Stimulated activated CD8-positive, alpha-beta memory T cell treated with anti-CD3 and anti-CD28 coated beads, Interleukin-12 subunit alpha, Interleukin-12 subunit beta, amount 100 ng/mL, for 1 hour (primary cell): ENCODE measurements at regions not wholly inside any gene's neighbourhood (a gene's known extent, or its start where the extent isn't known, plus 50 kb on each side); places are given as distances from the start of the nearest gene placed in this dataset.

Experiments used
- DNase-seq: peaks from one replicate; pipeline ENCODE4 v3.0.0-alpha.2; 2020; ENCODE audit warnings: low read depth

DNA sequence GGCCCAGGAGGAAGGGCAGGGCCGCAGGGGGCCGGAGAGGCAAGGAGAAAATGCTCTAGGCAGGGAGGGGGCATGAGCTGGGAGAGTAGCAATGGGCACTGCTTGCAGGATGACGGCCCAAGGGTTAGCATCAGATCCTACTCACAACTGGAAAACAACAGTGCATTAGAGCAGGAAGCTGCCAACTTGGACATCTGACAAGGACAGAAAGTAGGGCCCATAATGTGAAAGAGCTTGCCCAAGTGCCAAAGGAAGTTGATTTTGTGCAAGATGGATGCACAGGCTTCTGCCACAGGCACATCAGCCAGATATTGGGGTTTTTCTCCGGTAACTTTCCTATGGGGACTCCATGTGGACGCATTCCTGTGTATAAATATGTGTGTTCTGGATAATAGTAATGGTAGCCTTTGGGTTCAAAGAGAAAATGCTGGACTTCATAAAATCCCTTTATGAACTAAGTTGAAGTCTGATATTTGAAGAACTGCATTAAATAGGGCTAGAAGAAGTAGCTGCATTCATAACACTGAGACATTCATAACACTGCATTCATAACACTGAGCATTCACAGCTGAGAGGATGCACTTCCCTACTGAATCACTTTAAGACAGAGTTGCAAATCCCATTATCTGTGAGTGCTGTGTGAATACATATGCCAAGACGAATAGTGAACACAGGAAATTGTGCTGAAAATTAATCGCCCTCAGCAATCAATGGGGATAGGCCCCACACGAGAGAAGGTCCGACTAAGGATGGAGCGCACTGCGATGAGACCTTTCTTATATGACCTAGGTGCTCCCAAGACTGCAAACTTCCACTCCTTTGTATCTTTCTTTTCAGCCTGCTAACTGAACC, 235.6 kb upstream of the PRDM1 start:
- no peak for DNase-seq

DNA sequence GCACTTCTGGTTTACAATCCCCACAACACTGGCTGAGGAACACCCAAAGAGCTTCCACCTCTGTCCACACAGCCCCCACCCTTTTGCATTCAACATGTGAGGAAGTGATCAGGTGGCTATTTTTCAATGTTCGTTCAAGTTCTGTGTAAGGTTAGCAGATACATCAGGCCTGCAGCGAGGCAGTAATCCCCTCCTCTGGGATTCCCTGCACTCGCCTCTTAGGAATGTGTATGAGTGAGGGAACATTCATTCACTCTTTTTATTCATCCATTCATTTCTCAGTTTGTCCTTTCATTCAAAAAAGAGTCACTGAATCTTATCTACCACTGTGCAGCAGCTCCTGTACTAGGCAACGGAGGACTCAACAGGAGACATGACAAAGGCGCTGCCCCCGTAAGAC, 236.4 kb upstream of the PRDM1 start:
- DNase-seq, result no peak

DNA sequence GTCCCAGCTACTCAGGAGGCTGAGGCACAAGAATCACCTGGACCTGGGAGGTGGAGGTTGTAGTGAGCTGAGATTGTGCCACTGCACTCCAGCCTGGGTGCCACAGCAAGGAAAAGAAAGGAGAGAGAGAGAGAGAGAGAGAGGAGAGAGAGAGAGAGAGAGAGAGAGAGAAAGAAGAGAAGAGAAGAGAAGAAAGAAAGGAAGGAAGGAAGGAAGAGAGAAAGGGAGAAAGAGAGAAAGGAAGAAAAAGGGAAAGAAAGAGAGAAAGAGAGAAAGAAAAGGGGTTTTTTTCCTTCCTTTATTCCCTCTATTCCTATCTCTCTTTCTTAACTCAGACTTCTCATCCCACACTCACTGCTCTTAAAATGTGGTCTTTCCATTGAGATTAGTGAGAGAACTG, 238.7 kb upstream of the PRDM1 start:
- no peak for DNase-seq

DNA sequence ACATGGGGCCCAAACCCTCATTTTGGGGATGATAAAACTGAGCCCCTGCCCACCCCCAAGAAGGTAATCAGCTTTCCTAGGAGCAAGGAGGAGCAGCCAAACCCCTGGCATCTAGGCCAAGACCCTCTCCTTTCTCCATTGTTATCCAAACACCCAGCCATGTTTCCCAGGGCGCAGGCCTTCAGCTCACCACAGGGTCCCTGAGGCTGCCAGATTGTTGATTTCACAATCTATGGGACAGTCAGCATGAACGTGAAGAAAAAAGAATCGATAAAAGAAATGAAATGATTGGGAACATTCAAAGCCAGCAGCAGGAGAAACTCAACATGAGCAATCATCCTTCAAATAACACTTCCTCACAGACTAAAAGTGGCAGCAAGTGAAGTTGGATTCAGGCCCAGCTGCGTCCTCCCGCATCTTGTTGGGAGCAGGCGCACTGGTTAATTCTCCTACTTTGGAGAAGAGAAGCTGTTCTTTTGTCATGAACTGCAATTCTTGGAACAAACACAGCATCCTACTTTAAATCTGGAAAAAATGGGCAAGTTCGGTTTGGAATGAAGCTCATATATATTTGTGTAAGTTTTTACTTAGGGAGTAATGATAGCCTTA, 241.8 kb upstream of the PRDM1 start:
- no peak for DNase-seq

DNA sequence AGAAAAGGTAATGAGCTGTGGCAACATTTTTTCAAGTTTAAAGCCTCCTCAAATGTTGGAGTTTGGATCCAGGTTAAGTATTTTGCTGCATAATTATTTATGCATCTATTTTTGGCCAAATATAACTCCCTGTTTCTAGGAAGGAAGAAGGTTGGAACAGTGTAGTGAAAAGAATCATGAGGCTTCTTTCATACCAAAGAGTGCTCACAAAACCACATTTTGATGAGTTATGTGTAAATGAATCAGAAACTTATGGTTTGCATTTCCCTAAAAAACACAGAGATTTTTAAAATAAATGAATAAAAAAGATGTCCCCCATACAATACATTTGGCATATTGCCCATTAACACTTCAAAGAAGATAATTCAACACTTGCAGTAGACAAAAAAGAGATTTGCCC, 246.9 kb upstream of the PRDM1 start:
- no peak for DNase-seq

DNA sequence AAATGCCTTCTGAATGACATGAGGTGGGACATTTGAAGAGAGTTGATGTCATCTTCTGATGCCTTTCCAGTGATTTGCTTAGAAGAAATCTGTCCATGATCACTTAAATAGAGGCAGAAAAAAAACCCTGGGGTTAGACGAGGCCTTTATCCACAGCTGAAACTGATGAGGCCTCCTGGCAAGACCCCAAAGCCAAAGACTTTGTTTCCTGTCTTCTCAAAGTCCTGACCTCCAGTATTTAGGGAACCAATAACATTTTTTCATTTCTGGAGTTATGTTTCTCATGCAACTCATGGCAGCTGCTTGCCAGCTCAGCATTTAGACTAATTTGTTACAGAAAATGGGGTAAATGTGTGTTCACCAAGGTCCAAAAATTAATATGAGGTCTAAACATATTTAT, 248.0 kb upstream of the PRDM1 start:
- DNase-seq, result no peak

DNA sequence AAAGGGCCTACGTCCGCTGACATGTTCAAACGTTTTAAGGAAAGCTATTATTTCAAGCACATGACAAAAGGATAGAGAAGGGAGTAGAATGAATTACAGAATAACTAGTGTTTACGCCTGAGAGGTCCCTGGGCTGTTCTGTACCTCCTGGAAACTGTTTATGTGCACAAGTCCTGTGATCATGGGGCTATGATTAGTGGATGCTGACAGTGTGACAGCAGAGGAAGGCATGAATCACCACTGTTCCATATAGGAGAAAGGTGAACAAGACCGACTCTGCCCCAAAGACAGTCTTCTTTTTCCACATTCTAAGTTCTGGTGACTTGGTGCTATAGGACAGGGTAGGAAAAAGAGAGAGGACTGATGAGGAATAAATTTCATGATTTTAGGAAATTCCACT, 249.2 kb upstream of the PRDM1 start:
- no peak for DNase-seq

DNA sequence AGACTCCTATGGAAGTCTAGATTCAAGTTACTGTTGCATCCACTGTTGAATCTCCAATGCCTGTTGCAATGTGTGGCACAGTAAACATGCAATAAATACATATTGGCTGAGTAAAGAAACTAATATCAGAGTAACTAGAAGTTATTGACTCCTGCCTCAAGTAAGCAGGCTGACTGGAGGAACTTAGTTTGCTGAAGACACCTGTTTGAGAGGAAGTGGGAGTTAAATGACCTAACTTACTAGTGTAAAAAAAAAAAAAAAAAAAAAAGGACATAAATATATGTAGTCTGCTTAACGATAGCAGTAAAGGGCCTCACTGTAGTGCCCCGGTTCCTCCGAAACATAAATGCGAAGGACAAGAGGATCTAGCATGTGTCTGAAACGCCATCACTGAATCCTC, 249.8 kb upstream of the PRDM1 start:
- DNase-seq, result no peak

DNA sequence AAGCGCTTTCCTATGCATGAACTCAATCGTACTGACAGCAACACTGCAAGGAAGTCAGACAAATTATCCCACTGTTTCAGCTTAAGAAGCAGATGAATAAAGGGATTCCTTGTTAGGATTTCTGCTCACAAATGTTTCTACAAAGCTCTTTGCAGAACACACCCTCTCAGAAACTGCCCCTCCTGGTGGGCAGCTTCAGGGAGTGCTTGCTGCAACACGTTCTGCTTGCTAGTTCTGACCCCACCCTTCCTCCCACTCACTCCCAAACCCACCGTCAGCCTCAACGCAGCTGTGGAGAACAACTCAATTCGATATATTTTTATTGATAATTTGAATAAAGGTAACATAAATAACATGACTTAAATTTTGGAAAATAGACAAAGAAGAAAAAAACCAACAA, 250.8 kb upstream of the PRDM1 start:
- no peak for DNase-seq

DNA sequence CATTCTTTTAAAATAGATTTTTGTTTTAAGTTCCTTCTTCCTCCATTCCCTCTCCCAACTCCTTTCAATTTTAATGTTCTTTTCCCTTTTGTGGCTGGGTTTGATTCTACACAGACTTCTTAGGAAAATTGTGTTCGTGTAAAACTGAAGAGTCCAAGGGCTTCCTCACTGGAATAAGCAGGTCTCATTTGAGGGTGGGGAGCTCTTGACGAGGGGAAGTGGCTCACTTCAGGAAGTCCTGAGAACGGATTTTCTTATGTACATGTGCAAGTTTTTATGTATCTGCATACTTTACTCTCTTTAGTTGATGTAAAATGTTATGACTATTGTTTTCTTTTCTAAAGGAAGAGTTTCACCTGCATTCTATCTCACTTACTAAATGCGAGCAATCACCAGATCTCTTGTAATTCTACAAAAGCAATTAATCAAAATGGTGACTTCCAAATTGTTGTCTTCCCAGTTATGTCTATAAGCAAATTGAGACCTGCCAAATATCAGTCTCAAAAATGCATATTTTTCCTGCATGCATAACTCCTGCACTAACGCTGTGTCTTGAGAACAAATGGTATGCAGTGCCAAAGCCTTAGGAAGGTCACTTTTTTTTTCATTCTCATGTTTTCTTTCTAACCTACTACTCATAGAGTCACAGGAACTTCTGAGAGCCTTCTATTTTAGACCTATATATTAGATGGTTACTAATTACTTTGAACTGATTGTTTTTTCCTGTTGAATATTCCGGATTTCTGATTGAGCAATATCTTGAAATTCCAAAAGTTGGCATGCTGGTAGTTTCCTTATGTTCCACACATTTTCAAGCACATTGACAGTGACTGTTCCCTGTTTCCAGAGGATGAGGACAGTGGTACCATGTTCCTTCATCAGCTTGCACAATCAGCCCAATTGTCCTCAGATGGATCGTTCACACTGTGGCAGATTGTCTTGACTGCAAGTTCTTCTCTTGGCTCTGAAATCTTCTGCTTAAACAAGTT, 251.9 kb upstream of the PRDM1 start:
- DNase-seq, result no peak

DNA sequence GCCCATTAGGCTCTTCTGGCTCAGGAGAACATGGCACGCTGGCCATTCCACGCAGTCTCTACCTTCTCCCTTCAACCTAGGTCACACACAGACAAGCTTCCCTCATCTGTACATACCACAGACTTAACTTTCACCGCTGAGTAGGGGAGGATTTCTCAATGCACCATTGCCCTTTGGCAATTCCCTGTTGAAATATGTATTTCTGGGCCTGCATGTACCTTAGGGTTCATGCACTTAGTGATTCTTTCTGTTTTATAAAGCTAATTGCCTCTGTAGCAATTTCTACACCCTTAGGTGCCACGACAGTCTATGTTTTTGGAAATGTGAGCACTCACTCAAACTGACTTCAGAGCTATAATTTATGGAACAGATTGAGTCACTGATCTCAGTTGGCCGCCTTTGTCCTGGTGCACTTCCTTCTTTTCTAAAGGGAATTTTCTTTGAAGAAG, 253.8 kb upstream of the PRDM1 start:
- no peak for DNase-seq

DNA sequence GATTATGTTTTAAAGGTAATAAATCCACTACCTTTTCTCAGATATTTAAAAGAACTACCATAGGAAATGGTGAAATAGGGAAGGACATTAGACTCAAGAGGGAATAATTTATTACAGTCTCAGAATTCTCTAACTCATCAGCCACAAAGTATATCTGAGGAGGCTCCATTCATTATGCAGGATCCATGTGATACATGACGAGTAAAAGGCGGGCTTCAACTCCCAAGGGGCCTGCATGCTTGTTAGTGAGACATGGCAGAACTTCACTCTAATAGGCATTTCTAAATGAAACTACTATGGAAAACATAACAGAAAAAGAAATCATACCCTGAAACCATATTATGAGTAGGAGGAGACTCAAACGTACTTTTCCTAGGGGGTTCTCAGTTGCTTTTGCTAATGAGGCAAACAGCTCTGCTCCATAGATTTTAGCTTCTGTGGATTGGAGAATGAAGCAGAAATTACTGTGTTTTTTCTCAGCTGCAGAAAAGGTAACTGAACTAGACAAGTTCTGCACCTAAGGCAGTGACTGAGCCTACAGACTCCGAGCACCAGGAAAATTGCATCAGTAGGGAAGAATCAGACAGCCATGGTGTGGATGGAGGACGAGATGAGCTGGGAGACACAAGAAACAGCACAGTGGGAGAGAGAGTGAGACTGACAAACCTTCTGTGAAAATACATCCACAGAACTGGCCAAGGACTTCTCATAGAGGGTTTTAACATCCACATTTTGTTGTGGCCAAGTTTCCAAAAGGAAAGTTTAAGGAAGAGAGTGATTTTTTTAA, 254.6 kb upstream of the PRDM1 start:
- no peak for DNase-seq

DNA sequence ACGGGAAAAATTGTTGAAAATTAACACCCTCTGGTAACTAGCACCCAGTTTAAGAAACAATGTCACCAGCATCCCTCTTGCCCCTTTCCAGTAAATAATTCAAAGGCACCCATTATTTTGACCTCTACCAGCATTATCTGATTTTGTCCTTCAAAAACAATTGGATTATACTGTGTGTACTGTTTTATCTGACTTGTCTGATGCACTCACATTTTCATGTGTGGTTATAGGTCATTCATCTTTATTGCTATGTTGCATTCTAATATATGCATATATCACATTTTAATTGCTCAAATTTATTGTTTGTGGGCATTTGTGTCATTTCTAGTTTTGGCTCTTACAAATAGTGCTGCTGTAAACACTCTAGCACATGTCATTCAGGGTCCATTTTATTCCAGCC, 260.9 kb upstream of the PRDM1 start:
- no peak for DNase-seq

DNA sequence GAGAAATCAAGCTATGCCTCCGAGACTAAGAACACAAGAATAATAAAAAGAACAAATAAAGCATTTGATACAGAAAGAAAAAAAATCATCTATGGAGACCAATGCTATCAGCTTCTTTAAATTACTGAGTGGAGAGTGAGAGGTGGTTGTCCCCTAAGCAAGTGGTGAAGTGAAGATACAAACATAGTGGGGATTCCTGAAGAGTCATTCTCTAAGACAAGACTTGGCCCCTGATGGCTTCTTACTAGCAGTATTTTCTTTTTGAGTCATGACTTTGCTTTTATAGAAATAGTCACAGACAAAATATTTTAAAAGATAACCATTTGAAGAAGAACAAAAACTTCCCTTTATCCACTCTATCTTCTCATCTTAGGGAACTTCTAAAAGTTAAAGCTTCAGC, 261.4 kb upstream of the PRDM1 start:
- no peak for DNase-seq

DNA sequence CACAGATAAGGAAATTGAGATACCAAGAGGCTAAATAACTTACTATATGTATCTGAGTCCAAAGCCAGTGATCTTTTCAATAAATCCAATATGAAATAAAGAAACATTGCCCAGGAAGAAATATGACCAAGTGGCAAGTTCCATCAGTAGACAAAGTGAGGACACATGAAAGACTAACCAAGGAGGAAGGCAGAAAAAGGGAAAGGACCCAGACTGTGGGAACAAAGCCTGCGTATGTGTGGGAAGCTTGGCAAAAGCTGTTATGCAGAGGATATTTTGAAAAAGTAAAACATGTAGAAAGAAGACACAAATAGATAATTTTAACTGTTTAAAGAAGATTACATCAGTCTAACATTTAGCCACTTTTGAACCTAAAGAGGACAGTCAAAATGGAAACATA, 264.4 kb upstream of the PRDM1 start:
- no peak for DNase-seq

DNA sequence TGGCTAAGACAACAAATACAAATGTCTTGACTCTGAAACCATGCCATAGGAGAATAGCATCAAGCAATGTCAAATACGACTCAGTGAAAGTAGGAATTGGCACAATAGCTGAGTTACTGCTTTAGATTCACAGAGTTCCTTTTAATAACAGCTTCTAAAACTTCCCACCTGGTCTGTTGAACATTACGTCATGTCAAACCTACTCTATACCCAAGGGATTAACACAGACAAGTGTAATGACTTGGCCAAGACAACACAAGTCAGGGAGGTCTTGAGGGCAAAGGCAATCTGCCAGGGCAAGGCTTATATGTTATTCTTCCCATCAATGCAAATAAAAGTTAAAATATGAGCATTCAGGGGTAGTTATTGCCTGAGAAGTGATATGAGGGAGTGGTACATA, 265.1 kb upstream of the PRDM1 start:
- DNase-seq, result no peak

DNA sequence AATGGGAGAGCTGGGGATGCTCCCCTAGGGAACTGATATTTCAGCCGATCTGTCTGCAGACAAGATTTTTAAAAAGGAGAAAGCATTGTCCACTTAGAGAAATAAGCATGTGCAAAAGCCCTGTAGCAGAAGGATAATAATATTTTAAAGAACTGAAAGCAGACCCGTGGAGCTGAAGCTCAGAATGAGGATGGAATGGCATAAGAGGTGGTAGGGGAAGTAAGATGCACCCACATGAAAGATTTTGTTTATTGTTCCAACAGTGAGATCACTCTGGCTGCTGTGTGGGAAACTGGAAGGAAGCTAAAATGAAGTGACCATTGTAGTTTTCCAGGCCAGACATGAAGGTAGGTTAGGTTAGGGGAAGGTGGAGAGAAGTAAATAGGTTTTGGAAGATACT, 266.4 kb upstream of the PRDM1 start:
- DNase-seq, result no peak

DNA sequence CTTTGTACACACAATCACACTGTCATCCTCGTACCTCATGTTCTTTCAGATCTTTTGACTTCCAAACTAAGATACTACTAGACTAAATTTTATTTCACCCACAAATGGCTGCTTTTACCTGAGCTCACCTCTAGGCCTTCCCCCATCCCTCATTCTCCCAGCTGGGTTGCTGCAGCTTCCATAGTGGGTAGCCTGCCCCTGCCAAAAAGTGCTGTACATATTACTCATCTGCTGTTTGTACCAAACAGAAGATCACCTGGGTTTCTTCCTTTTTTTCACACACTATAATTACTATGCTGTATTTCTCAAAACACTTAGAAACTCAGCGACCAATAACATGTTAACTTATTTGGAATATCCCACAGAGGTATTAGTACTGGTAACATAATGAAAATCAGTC, 267.6 kb upstream of the PRDM1 start:
- DNase-seq, result no peak

DNA sequence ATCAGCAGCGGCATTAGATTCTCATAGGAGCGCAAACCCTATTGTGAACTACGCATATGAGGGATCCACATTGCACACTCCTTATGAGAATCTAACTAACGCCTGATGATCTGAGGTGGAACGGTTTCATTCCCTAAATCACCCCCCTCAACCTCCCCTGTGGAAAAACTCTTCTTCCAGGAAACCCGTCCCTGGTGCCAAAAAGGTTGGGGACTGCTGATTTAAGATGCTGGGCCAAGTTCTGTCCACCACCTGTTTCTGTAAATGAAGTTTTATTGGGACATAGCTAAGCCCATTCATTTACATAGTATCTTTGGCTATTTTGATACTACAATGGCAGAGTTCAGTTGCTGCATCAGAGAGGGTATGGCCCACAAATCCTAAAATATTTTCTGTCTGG, 268.2 kb upstream of the PRDM1 start:
- no peak for DNase-seq

DNA sequence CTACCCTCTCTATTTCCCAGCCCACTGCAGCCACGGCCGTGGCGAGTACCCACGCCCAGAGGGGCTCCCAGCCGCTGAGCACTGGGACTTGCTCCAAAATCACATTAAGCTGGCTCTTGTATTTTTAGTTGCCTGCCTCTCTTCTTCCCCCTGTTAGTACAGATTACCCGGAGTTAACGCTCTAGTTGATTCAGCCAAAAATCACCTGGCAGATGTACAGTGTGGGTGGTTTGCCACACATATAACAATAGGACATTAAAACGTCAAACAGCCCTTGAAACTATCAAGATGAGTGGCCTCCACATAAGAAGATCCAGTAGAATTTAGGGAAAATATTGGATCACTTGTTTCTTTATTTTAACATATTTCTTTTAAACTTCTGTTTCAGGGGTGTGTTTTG, 268.8 kb upstream of the PRDM1 start:
- DNase-seq, result no peak

DNA sequence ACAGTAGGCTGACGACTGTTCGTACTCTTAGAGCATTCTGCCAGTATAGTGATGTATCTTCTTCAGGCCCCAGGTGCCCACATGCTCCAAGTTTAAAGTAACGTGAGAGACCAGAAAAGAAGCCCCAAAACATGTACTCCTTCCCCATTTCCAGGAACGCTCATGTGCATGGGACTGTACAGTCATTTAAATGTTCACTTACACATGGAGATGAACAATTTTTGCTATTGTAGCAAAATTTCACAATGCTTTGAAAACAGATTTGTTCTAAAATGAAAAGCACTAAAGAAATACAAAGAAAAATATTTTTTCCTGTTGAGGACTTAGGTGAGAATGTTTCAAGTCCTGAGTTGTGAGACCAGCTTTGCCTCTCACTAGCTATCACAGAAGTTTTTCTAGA, 269.3 kb upstream of the PRDM1 start:
- DNase-seq, result no peak
